GM12891 (cell line): ENCODE measurements at regions not wholly inside any gene's neighbourhood (a gene's known extent, or its start where the extent isn't known, plus 50 kb on each side); places are given as distances from the start of the nearest gene placed in this dataset.
"Not testable (repeated sequence)": the region's sequence is repeated elsewhere in the genome, so short reads cannot be mapped to it uniquely, and the experiment has no call there.

ENCODE experiments used
- DNase-seq: peaks from one replicate; pipeline ENCODE4 v3.0.0; 2011; ENCODE audit warnings: low spot score; ENCODE audit not compliant: insufficient read length
- FAIRE-seq: peaks from 2 replicates; lab custom pipeline; 2011; peaks lifted over from hg19 to GRCh38; lab: Jason Lieb, UNC
- PAX5 ChIP-seq: IDR thresholded peaks from 2 replicates; pipeline ENCODE4 v1.6.1; 2011; ENCODE audit warnings: low read length, moderate library complexity, mild to moderate bottlenecking; ENCODE audit not compliant: insufficient read depth, severe bottlenecking
- POLR2A ChIP-seq: IDR thresholded peaks from 2 replicates; pipeline ENCODE4 v1.6.1; 2011; ENCODE audit warnings: low read depth, low read length, control low read depth
- POLR2AphosphoS5 ChIP-seq: IDR thresholded peaks from 2 replicates; pipeline ENCODE4 v1.6.1; 2011; ENCODE audit warnings: low read depth, low read length, control low read depth
- POU2F2 ChIP-seq: IDR thresholded peaks from 2 replicates; pipeline ENCODE4 v1.6.1; 2011; ENCODE audit warnings: low read depth, mild to moderate bottlenecking, control low read depth, low read length, moderate library complexity
- SPI1 ChIP-seq: IDR thresholded peaks from 2 replicates; pipeline ENCODE4 v1.6.1; 2011; ENCODE audit warnings: low read depth, low read length, control low read depth
- TAF1 ChIP-seq: IDR thresholded peaks from 2 replicates; pipeline ENCODE4 v1.6.1; 2011; ENCODE audit warnings: low read depth, low read length, control low read depth

GRCh38 chr5:79924936-79925893 is 65.8 kb downstream of the MTX3 start:
- no peak for DNase-seq
- TF ChIP-seq PAX5 (no peak), POU2F2 (no peak)
- FAIRE-seq, result no peak

DNA sequence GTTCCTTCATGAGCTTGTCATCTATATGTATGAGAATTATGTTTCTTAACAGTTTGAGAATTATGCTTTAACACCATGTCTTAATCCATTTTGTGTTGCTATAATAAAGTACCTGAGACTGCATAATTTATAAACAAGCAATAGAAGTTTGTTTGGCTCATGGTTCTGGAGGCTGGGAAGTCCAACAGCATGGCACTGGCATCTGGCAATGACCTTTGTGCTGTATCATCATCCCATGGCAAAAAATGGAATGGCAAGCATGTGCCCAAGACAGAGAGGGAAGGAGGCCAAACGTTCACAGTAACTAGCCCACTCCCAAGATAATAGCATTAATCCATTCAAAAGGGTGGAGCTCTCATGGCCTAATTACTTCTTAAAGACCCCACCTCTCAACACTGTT is 67.6 kb downstream of the MTX3 start:
- DNase-seq (no peak), FAIRE-seq (no peak)
- no peak for TF ChIP-seq TAF1
- TF ChIP-seq POU2F2, result no peak
- TF ChIP-seq PAX5, result no peak
- TF ChIP-seq SPI1, result no peak
- no peak for TF ChIP-seq POLR2AphosphoS5
- no peak for TF ChIP-seq POLR2A

- no peak for TF ChIP-seq TAF1
- no peak for TF ChIP-seq POLR2A
- no peak for TF ChIP-seq POLR2AphosphoS5
- no peak for TF ChIP-seq PAX5
- no peak for TF ChIP-seq SPI1
- no peak for DNase-seq
- no peak for FAIRE-seq
These were observed 68.4 kb downstream of the MTX3 start for GRCh38 chr5:79922626-79923025.

DNA sequence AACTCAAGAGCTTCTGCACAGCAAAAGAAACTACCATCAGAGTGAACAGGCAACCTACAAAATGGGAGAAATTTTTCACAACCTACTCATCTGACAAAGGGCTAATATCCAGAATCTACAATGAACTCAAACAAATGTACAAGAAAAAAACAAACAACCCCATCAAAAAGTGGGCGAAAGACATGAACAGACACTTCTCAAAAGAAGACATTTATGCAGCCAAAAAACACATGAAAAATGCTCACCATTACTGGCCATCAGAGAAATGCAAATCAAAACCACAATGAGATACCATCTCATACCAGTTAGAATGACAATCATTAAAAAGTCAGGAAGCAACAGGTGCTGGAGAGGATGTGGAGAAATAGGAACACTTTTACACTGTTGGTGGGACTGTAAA is 83.6 kb downstream of the MTX3 start:
- not testable (repeated sequence) for FAIRE-seq, DNase-seq

- DNase-seq, FAIRE-seq: not testable (repeated sequence)
These were observed 88.5 kb downstream of the MTX3 start for GRCh38 chr5:79902571-79902970.

DNA sequence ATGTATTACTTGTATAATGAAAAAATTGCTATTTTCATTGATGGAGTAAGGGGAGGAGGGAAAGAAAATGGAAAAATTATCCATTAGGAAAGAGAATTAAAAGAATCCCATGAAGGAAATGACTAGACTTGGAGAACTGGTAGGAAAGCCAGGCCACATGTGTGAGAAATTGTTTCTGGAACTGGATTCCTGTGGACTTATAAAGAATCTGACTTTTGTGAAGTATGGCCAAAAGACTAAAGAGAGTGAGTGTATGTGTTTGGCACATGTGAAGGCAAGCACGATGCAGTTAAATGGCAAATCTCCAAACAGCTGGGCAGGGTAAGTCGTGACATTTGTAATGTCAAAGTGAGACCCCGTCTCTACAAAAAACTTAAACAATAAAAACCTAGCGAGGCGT is 89.4 kb downstream of the MTX3 start:
- FAIRE-seq, result no peak
- TF ChIP-seq POLR2AphosphoS5 (no peak), POU2F2 (no peak), TAF1 (no peak), PAX5 (no peak), SPI1 (no peak)
- DNase-seq, result no peak

DNA sequence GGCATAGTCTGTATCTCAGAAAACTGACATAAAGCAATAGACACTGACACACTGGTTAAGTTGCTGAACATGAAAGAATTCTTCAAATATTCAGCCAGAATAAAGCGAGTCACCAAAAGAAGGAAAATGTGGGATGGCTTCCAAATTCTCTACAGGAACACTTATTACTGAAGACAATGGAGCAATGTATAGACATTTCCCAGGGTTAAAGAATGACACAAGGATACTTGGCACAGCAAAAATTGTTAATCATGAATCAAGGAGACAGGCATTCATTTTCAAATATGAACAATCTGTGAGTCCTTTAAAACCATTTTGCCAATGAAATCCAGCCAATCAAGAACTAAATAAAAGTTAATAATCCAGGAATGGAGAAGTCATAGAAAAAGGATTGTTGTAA is 92.5 kb downstream of the MTX3 start:
- no peak for TF ChIP-seq PAX5
- no peak for TF ChIP-seq POLR2AphosphoS5
- TF ChIP-seq SPI1, result no peak
- no peak for TF ChIP-seq POU2F2
- TF ChIP-seq POLR2A, result no peak
- no peak for TF ChIP-seq TAF1
- FAIRE-seq, result no peak
- no peak for DNase-seq

DNA sequence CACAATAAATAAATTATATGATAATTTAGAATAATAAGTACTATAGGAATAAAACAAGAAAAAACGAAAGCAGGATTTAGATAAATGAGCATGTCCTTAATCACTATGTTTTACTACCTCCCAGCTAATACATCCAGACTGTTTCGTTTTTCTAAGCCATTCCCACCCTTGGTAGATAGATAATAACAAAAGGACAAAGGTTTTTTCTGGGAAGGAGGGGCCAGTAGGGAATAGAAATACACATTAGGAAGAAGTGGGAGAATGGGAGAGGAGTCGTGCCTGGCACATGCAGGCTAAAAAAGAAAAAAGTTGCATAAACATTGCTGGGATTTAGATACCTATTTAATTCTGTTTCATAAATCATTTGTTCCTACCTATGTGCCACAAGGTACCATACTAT is 97.1 kb downstream of the MTX3 start:
- FAIRE-seq (no peak), DNase-seq (no peak)
- no peak for TF ChIP-seq POLR2A
- TF ChIP-seq PAX5, result no peak
- TF ChIP-seq POU2F2, result no peak
- TF ChIP-seq POLR2AphosphoS5, result no peak
- TF ChIP-seq TAF1, result no peak
- no peak for TF ChIP-seq SPI1

- TF ChIP-seq POLR2AphosphoS5, result no peak
- no peak for TF ChIP-seq POU2F2
- no peak for TF ChIP-seq TAF1
- no peak for TF ChIP-seq PAX5
- TF ChIP-seq SPI1, result no peak
- TF ChIP-seq POLR2A, result no peak
- DNase-seq, result no peak
- no peak for FAIRE-seq
These were observed 97.6 kb downstream of the MTX3 start for GRCh38 chr5:79893485-79893884.

GRCh38 chr5:79890930-79891249 is 100.2 kb downstream of the MTX3 start:
- FAIRE-seq (no peak), DNase-seq (no peak)
- no peak for TF ChIP-seq SPI1
- TF ChIP-seq TAF1, result no peak
- TF ChIP-seq POU2F2, result no peak
- no peak for TF ChIP-seq POLR2AphosphoS5
- no peak for TF ChIP-seq POLR2A
- TF ChIP-seq PAX5, result no peak
